Endothelial cell of umbilical vein (primary cell): ENCODE measurements at regions not wholly inside any gene's neighbourhood (a gene's known extent, or its start where the extent isn't known, plus 50 kb on each side); places are given as distances from the start of the nearest gene placed in this dataset.

ENCODE experiments used
- BruUV-seq: library from RNA; stranded (reverse); fragments of 400-500 nt; replicated peaks from 2 replicates; lab custom pipeline; 2021; lab: Mats Ljungman, UMichigan
- CTCF ChIA-PET: fragments of 300-600, 350-600 bp; sonication (Branson Sonifier 250); formaldehyde crosslinking; loops from one replicate; lab custom pipeline; 2021; ENCODE audit warnings: antibody characterized with exemption, inconsistent platforms; lab: Charles Lee
- POLR2A ChIA-PET: fragments of 300-600, 350-600 bp; sonication (Branson Sonifier 250); formaldehyde crosslinking; loops from one replicate; lab custom pipeline; 2021; ENCODE audit warnings: antibody characterized with exemption, inconsistent platforms; lab: Charles Lee
- DNase-seq: peaks from one replicate; pipeline ENCODE4 v3.0.0-alpha.2; 2011; ENCODE audit warnings: low read depth, low spot score
- FAIRE-seq: peaks from 2 replicates; lab custom pipeline; 2011; peaks lifted over from hg19 to GRCh38; lab: Jason Lieb, UNC
- H2AFZ ChIP-seq: 2 replicates; pipeline ENCODE4 v1.6.0; 2012; ENCODE audit warnings: low read depth, low read length, control low read depth, inconsistent platforms
- H3K27ac ChIP-seq: 2 replicates; pipeline ENCODE4 v1.5.1; 2011; ENCODE audit warnings: low read depth, mild to moderate bottlenecking, control low read depth, low read length, moderate library complexity; ENCODE audit not compliant: insufficient read depth
- H3K27me3 ChIP-seq, 2 experiments: 2 replicates each; pipeline versions ENCODE4 v1.6.0 to v1.6.1; 2011; ENCODE audit warnings: low read length in 2 of 2, mixed read lengths in 1 of 2; ENCODE audit not compliant: control insufficient read depth in 2 of 2, insufficient read depth in 2 of 2
- H3K36me3 ChIP-seq, 2 experiments: 2 replicates in 1 of 2; 3 replicates in 1 of 2; pipeline ENCODE4 v1.5.1; 2011; ENCODE audit warnings: low read length in 2 of 2, mild to moderate bottlenecking in 1 of 2, moderate library complexity in 1 of 2; ENCODE audit not compliant: control insufficient read depth in 2 of 2, insufficient read depth in 2 of 2; ENCODE audit errors: extremely low read depth in 1 of 2
- H3K4me1 ChIP-seq: 3 replicates; pipeline ENCODE4 v1.5.1; 2011; ENCODE audit warnings: mild to moderate bottlenecking, low read length; ENCODE audit not compliant: control insufficient read depth, insufficient read depth; ENCODE audit errors: extremely low read depth
- H3K4me2 ChIP-seq: 2 replicates; pipeline ENCODE4 v1.6.1; 2011; ENCODE audit warnings: low read length, control low read depth, mixed read lengths; ENCODE audit not compliant: insufficient read depth
- H3K4me3 ChIP-seq, 3 experiments: fragments of 200-600 bp in 1 of 3; sonication (generic), shearing (Covaris generic) in 1 of 3; replicated peaks in 1 of 3; 2 replicates each; pipeline ENCODE4 v1.5.1; 2011 to 2016; ENCODE audit warnings: control low read depth in 3 of 3, low read length in 3 of 3, mild to moderate bottlenecking in 2 of 3, inconsistent platforms in 1 of 3, low read depth in 1 of 3, moderate library complexity in 1 of 3; ENCODE audit not compliant: insufficient read depth in 1 of 3
- H3K79me2 ChIP-seq: 2 replicates; pipeline ENCODE4 v1.6.0; 2012; ENCODE audit warnings: low read length, inconsistent platforms; ENCODE audit not compliant: control insufficient read depth, insufficient read depth
- H3K9ac ChIP-seq: replicated peaks from 2 replicates; pipeline ENCODE3; 2011; ENCODE audit warnings: low read length, control low read depth; ENCODE audit not compliant: insufficient read depth; ENCODE audit errors: extremely low read depth
- H3K9me1 ChIP-seq: replicated peaks from 3 replicates; pipeline ENCODE4 v1.6.0; 2011; ENCODE audit warnings: mild to moderate bottlenecking, low read length; ENCODE audit not compliant: control insufficient read depth, insufficient read depth; ENCODE audit errors: extremely low read depth
- H3K9me3 ChIP-seq: replicated peaks from 2 replicates; pipeline ENCODE4 v1.5.1; 2012; ENCODE audit warnings: low read length, inconsistent platforms; ENCODE audit not compliant: control insufficient read depth, insufficient read depth
- H4K20me1 ChIP-seq: replicated peaks from 2 replicates; pipeline ENCODE3; 2011; ENCODE audit warnings: mild to moderate bottlenecking, low read length; ENCODE audit not compliant: control insufficient read depth, insufficient read depth; ENCODE audit errors: extremely low read depth
- JUN ChIP-seq: IDR thresholded peaks from 2 replicates; pipeline ENCODE4 v1.6.1; 2011; ENCODE audit warnings: borderline replicate concordance, low read depth; ENCODE audit not compliant: insufficient read length, insufficient read depth
- MYC ChIP-seq: IDR thresholded peaks from one replicate; pipeline ENCODE4 v1.6.1; 2011; ENCODE audit warnings: mild to moderate bottlenecking, low read depth, low read length
- dilution Hi-C: fragments of 300-500 bp; cut with MboI; formaldehyde crosslinking; loops from one replicate; pipeline ENCODE4 v1.15.0; 2019; ENCODE audit warnings: low sequenced_read_pairs; ENCODE audit not compliant: extremely low pct_ligation_motif_present
- intact Hi-C: fragments of 100-400 bp; cut with micrococcal nuclease; formaldehyde crosslinking; loops from one replicate; pipeline ENCODE4 v1.10.0; 2022
- TF ChIP-seq, protein P1 (sequence below), 2 donors: IDR thresholded peaks; 1 replicate in 1 of 2; 2 replicates in 1 of 2; pipeline ENCODE4 v1.5.1; 2011; ENCODE audit warnings: low read length in 2 of 2, mild to moderate bottlenecking in 2 of 2, moderate library complexity in 2 of 2, control low read depth in 1 of 2, inconsistent platforms in 1 of 2, low read depth in 1 of 2; ENCODE audit not compliant: insufficient read depth in 1 of 2; ENCODE audit errors: extremely low read depth in 1 of 2

DNA sequence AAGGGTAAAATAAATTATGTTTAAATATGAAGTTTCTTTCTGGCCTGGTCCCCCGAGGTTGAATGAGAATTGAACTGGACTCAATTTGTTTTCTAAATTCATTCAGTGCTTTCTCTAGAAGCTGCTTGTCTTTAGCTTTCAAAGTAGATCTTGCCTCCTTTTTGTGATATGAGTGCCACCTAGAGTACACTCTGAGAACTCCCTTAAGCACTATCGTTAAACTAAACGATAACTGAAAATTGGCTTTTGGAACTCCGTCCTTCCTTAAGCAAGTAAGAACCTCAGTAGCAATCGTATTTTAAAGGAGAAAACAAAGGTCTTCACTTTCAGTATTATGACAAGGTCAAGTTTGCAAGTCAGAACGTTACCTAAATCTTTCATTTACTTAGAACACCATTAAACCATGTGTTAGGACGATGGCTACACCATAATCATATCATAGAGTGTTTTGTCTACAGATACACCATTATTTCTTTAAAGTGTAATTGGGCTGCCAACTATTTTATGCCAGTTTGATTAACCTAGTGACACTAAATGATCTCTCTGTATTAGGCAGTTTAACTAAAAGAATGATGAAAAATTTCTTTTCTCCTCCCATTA lies 364.8 kb downstream of the SNAPC1 start:
- H3K9me3 ChIP-seq, result no peaks in the 10 kb centered on the region
- no peaks in the 10 kb centered on the region for H3K79me2 ChIP-seq
- no peak overlapping the region for H3K4me3 ChIP-seq
- DNase-seq, result peak; percentile 75
- no peaks in the 10 kb centered on the region for H4K20me1 ChIP-seq
- no peaks in the 10 kb centered on the region for H3K36me3 ChIP-seq
- no peak overlapping the region for H3K27ac ChIP-seq
- dilution Hi-C loops, result no loop called here
- H3K27me3 ChIP-seq, result peaks cover 42 to 66% of the 10 kb centered on the region in 2 experiments
- ChIA-PET POLR2A (no interaction called here), CTCF (interaction anchor here (0.6 to 3.4 kb wide), 49 partner anchors 9 to 1777 kb away, joined by 3 to 77 read pairs (median 4); partner anchors contain the start of gene TMEM30B)
- TF ChIP-seq, protein P1, sequence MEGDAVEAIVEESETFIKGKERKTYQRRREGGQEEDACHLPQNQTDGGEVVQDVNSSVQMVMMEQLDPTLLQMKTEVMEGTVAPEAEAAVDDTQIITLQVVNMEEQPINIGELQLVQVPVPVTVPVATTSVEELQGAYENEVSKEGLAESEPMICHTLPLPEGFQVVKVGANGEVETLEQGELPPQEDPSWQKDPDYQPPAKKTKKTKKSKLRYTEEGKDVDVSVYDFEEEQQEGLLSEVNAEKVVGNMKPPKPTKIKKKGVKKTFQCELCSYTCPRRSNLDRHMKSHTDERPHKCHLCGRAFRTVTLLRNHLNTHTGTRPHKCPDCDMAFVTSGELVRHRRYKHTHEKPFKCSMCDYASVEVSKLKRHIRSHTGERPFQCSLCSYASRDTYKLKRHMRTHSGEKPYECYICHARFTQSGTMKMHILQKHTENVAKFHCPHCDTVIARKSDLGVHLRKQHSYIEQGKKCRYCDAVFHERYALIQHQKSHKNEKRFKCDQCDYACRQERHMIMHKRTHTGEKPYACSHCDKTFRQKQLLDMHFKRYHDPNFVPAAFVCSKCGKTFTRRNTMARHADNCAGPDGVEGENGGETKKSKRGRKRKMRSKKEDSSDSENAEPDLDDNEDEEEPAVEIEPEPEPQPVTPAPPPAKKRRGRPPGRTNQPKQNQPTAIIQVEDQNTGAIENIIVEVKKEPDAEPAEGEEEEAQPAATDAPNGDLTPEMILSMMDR (IDR thresholded peaks at IDR 0.05; ENCODE audit: extremely low read depth in 1 of 2, insufficient read depth in 1 of 2, low read depth in 1 of 2, low read length in 2 of 2), result peak; percentile 44 to 63
- no peak for TF ChIP-seq JUN
- no peaks in the 10 kb centered on the region for H3K9me1 ChIP-seq
- no TSS peak for BruUV-seq
- peak; percentile 84 for FAIRE-seq
- no peak overlapping the region for H3K4me2 ChIP-seq
- intact Hi-C loops, result loop anchor here (1.0 kb wide), 4 partner anchors 200 to 671 kb away; no protein-coding TSS in a partner anchor
- no peak overlapping the region for H2AFZ ChIP-seq
- no peaks in the 10 kb centered on the region for H3K4me1 ChIP-seq
- no peak overlapping the region for H3K9ac ChIP-seq

DNA sequence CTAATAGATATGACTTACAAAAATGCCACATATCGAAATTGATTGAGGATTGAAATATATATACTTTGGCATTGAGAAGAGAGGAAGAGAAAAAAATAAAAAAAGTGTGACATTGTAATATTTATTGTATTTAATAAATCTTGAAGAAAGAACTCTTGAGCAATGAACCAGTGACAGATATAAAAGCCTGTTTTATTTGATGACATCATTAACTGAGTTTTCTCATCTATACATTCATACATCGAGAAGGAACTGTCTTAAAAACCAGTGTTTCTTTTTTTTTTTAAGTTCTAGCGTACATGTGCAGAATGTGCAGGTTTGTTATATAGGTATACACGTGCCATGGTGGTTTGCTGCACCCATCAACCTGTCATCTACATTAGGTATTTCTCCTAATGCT lies 368.2 kb downstream of the SNAPC1 start:
- CTCF ChIA-PET, result no interaction called here
- TF ChIP-seq, protein P1 (IDR thresholded peaks at IDR 0.05; ENCODE audit: extremely low read depth in 1 of 2, insufficient read depth in 1 of 2, low read depth in 1 of 2, low read length in 2 of 2), result no peak
- TF ChIP-seq JUN (no peak), MYC (no peak)
- H3K9me3 ChIP-seq, result no peaks in the 10 kb centered on the region
- dilution Hi-C loops (no loop called here), intact Hi-C loops (no loop called here)
- no peaks in the 10 kb centered on the region for H3K4me1 ChIP-seq
- FAIRE-seq, result no peak
- no peaks in the 10 kb centered on the region for H3K79me2 ChIP-seq
- no peaks in the 10 kb centered on the region for H4K20me1 ChIP-seq
- no peak overlapping the region for H2AFZ ChIP-seq
- no peaks in the 10 kb centered on the region for H3K9me1 ChIP-seq
- no peak overlapping the region for H3K9ac ChIP-seq
- no peak overlapping the region for H3K4me2 ChIP-seq
- no peaks in the 10 kb centered on the region for H3K36me3 ChIP-seq
- H3K4me3 ChIP-seq, result no peak overlapping the region
- no peak overlapping the region for H3K27ac ChIP-seq
- POLR2A ChIA-PET, result no interaction called here
- DNase-seq, result no peak
- BruUV-seq, result no TSS peak
- peaks cover 25 to 47% of the 10 kb centered on the region in 2 experiments for H3K27me3 ChIP-seq
